ENCODE measurements at regions not wholly inside any gene's neighbourhood (a gene's known extent, or its start where the extent isn't known, plus 50 kb on each side); places are given as distances from the start of the nearest gene placed in this dataset.

DNA sequence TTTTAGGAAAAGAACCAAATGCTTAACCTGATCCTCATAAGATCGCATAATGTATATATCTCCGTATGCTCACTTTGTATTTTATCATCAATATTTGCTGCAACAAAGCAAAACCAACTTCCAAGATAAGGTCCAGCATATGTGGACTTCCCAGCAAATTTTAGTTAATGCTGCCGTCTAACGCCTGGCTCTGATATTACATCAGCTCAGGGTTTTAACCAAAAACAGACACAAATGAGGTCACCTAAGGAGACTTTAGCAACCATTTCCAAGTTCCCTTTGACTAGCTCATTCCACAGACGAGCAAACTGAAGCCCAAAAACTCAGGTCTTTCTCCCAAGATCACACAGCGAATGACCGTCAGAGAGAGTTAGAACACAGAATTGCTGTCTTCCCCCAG is 59.4 kb upstream of the UCN3 start:
- no peak for DNase-seq (ENCODE audit: extremely low spot score)
- CTCF ChIA-PET: interaction anchor here (0.6 kb wide), 1 partner anchor 490 kb away, joined by 3 read pairs; no protein-coding TSS in a partner anchor
- TF ChIP-seq, protein P1, sequence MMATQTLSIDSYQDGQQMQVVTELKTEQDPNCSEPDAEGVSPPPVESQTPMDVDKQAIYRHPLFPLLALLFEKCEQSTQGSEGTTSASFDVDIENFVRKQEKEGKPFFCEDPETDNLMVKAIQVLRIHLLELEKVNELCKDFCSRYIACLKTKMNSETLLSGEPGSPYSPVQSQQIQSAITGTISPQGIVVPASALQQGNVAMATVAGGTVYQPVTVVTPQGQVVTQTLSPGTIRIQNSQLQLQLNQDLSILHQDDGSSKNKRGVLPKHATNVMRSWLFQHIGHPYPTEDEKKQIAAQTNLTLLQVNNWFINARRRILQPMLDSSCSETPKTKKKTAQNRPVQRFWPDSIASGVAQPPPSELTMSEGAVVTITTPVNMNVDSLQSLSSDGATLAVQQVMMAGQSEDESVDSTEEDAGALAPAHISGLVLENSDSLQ (IDR thresholded peaks at IDR 0.05): no peak
- TF ChIP-seq ELF4 (IDR thresholded peaks at IDR 0.05) (no peak), SP1 (IDR thresholded peaks at IDR 0.05) (no peak), TARDBP (IDR thresholded peaks at IDR 0.05) (no peak), FOXK2 (IDR thresholded peaks at IDR 0.05) (no peak), SUZ12 (IDR thresholded peaks at IDR 0.05) (no peak), ARNT (IDR thresholded peaks at IDR 0.05) (no peak), ZNF384 (IDR thresholded peaks at IDR 0.05) (no peak), FOXM1 (IDR thresholded peaks at IDR 0.05; ENCODE audit: borderline replicate concordance) (no peak), CTBP1 (IDR thresholded peaks at IDR 0.05; ENCODE audit: borderline replicate concordance) (no peak), FOXA1 (IDR thresholded peaks at IDR 0.05) (no peak), BHLHE40 (IDR thresholded peaks at IDR 0.05; ENCODE audit: borderline replicate concordance) (no peak), LEF1 (IDR thresholded peaks at IDR 0.05; ENCODE audit: borderline replicate concordance) (no peak), HDGF (IDR thresholded peaks at IDR 0.05; ENCODE audit: borderline replicate concordance) (no peak), L3MBTL2 (conservative IDR thresholded peaks at IDR 0.05) (no peak), NFRKB (IDR thresholded peaks at IDR 0.05) (no peak)
- POLR2A ChIA-PET: no interaction called here

DNA sequence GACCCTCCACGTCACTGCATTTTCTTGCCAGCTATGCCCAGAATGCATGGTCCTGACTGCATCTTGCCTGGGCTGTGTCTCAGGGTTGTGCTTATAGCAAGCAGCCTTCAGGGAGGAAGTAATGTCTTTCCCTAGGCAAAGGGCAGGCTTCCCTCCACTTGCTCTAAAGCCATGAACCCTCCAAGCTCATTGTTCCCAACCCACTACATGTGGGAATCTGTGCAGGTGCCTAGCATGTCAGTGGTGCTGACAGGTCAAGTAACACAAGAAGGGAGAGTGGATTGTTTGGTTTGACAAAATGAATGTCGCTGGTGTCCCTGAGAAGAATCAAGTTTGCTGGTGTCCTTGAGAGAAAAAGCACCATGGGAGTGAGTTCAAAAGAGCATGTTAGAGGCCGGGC is 53.9 kb upstream of the UCN3 start:
- ChIA-PET CTCF (no interaction called here), POLR2A (no interaction called here)
- no peak for TF ChIP-seq SP1 (IDR thresholded peaks at IDR 0.05)
- TF ChIP-seq FOXK2 (IDR thresholded peaks at IDR 0.05): no peak
- no peak for TF ChIP-seq TARDBP (IDR thresholded peaks at IDR 0.05)
- TF ChIP-seq ZNF384 (IDR thresholded peaks at IDR 0.05): no peak
- TF ChIP-seq CTBP1 (IDR thresholded peaks at IDR 0.05; ENCODE audit: borderline replicate concordance): no peak
- DNase-seq (ENCODE audit: extremely low spot score): no peak

DNA sequence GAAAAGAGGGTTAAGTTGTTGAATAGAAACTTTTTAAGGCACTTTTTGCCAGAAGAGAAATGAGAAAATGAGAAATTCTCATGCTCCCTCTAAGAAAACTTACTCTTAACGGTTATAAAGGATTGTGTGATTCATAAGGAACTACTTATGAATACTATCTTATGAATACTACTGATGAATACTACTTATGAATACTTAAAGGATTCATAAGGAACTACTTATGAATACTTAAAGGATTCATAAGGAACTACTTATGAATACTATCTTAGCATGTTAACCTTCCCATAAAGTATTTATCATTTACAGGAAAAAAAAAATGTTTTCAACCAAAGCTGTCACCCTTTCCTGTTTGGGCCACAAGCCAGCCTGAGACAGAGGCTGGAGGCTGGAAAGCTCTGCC is 53.1 kb upstream of the UCN3 start:
- TF ChIP-seq NFRKB (IDR thresholded peaks at IDR 0.05): no peak
- TF ChIP-seq SUZ12 (IDR thresholded peaks at IDR 0.05): no peak
- no peak for TF ChIP-seq ZNF384 (IDR thresholded peaks at IDR 0.05)
- TF ChIP-seq ELF4 (IDR thresholded peaks at IDR 0.05): no peak
- TF ChIP-seq L3MBTL2 (conservative IDR thresholded peaks at IDR 0.05): no peak
- no peak for TF ChIP-seq SP1 (IDR thresholded peaks at IDR 0.05)
- TF ChIP-seq ARNT (IDR thresholded peaks at IDR 0.05): no peak
- TF ChIP-seq HDGF (IDR thresholded peaks at IDR 0.05; ENCODE audit: borderline replicate concordance): no peak
- no peak for TF ChIP-seq FOXK2 (IDR thresholded peaks at IDR 0.05)
- no peak for TF ChIP-seq FOXA1 (IDR thresholded peaks at IDR 0.05)
- no peak for TF ChIP-seq BHLHE40 (IDR thresholded peaks at IDR 0.05; ENCODE audit: borderline replicate concordance)
- no peak for TF ChIP-seq CTBP1 (IDR thresholded peaks at IDR 0.05; ENCODE audit: borderline replicate concordance)
- TF ChIP-seq, protein P1 (IDR thresholded peaks at IDR 0.05): no peak
- TF ChIP-seq FOXM1 (IDR thresholded peaks at IDR 0.05; ENCODE audit: borderline replicate concordance): no peak
- TF ChIP-seq LEF1 (IDR thresholded peaks at IDR 0.05; ENCODE audit: borderline replicate concordance): no peak
- no peak for TF ChIP-seq TARDBP (IDR thresholded peaks at IDR 0.05)
- ChIA-PET CTCF (no interaction called here), POLR2A (no interaction called here)

DNA sequence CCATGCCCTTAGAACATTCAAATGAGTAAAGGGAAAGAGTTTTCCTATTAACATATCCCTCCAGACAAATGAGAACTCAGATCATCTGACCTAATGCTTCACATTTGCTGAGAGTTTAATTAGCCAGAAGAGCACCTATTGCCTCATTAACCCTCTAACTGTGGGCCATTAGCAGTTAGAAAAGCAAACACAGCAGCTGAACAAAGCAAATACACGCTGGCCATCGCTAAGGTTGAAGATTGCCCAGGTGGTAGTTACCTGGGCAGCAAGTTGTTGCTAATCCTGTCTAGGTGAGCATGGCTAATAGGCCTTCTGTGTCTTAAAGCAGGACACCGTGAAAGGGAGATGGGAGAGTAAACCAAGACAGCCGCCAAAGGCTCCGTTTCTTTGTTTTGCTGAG is 49.9 kb upstream of the UCN3 start:
- POLR2A ChIA-PET: no interaction called here
- no peak for TF ChIP-seq BHLHE40 (IDR thresholded peaks at IDR 0.05; ENCODE audit: borderline replicate concordance)
- TF ChIP-seq ELF4 (IDR thresholded peaks at IDR 0.05): no peak
- no peak for TF ChIP-seq FOXM1 (IDR thresholded peaks at IDR 0.05; ENCODE audit: borderline replicate concordance)
- no peak for TF ChIP-seq L3MBTL2 (conservative IDR thresholded peaks at IDR 0.05)
- no peak for TF ChIP-seq LEF1 (IDR thresholded peaks at IDR 0.05; ENCODE audit: borderline replicate concordance)
- no peak for TF ChIP-seq ZNF384 (IDR thresholded peaks at IDR 0.05)
- no peak for TF ChIP-seq SUZ12 (IDR thresholded peaks at IDR 0.05)
- no peak for TF ChIP-seq NFRKB (IDR thresholded peaks at IDR 0.05)
- no peak for TF ChIP-seq FOXA1 (IDR thresholded peaks at IDR 0.05)
- no peak for DNase-seq (ENCODE audit: extremely low spot score)
- CTCF ChIA-PET: no interaction called here

More for the DNA sequence above, 53.1 kb upstream of the UCN3 start:
- DNase-seq (ENCODE audit: extremely low spot score): no peak
